Neuron (in vitro differentiated cells): ENCODE measurements at regions not wholly inside any gene's neighbourhood (a gene's known extent, or its start where the extent isn't known, plus 50 kb on each side); places are given as distances from the start of the nearest gene placed in this dataset.
"Not testable (repeated sequence)": the region's sequence is repeated elsewhere in the genome, so short reads cannot be mapped to it uniquely, and the experiment has no call there.

Experiments used
- H2AFZ ChIP-seq: one replicate; pipeline ENCODE4 v1.6.1; 2013; ENCODE audit warnings: low read depth, mild to moderate bottlenecking, inconsistent platforms, low read length, moderate library complexity
- H3K27me3 ChIP-seq: one replicate; pipeline ENCODE4 v1.6.1; 2013; ENCODE audit warnings: low read length; ENCODE audit not compliant: insufficient read depth
- H3K36me3 ChIP-seq: one replicate; pipeline ENCODE4 v1.6.1; 2013; ENCODE audit warnings: low read length; ENCODE audit not compliant: insufficient read depth
- H3K4me1 ChIP-seq: one replicate; pipeline ENCODE4 v1.6.1; 2013; ENCODE audit warnings: low read length; ENCODE audit not compliant: insufficient read depth
- H3K4me3 ChIP-seq: 2 replicates; pipeline ENCODE4 v1.5.1; 2013; ENCODE audit warnings: mild to moderate bottlenecking, low read length, moderate library complexity
- H3K9me3 ChIP-seq: one replicate; pipeline ENCODE4 v1.6.1; 2013; ENCODE audit warnings: low read length

DNA sequence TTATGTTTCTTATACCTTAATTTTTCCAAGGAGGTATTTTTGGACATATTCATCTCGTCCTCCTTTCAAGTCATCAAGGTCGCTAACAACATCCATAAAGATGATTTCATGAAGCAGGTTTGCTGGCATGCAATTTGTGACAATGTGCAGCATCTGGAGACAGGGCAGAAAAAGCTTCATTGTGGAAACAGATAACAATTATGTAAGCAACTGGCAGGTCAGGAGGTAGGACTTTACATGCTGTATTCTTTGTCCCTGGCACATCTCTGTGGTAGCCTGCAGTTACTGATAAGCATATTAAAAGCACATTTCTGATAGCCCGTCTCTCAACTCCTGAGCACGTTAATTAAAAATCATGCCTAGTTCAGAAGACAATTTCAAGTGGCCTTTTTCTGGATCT is 156.8 kb downstream of the LEPR start:
- no peak overlapping the region for H3K4me3 ChIP-seq
- H3K27me3 ChIP-seq: no peaks in the 10 kb centered on the region
- no peaks in the 10 kb centered on the region for H3K4me1 ChIP-seq
- H3K36me3 ChIP-seq: no peaks in the 10 kb centered on the region
- H3K9me3 ChIP-seq: no peaks in the 10 kb centered on the region
- H2AFZ ChIP-seq: no peak overlapping the region

GRCh38 chr1:65577982-65578381 is 157.5 kb downstream of the LEPR start:
- H3K9me3 ChIP-seq, H3K27me3 ChIP-seq, H2AFZ ChIP-seq, H3K4me3 ChIP-seq, H3K36me3 ChIP-seq, H3K4me1 ChIP-seq: not testable (repeated sequence)

DNA sequence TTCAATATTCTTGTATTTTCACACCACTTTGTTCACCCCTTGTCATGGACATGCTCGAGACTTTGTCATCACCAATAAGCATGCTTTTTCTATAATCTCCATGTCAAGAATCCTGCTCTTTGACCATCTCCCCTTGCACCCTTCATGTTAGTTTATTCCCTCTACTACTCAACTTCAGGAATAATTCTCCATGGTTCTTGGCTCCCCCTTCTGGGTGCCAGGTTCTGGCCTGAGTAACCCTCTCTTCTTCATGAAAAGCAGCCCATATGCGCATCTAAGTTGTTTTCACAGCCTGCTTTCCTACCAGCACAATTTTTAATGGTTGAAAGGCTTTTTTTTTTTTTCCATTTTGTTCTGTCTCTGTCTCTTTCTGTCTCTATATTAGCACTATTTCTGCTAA is 160.7 kb downstream of the LEPR start:
- H3K4me1 ChIP-seq: no peaks in the 10 kb centered on the region
- no peaks in the 10 kb centered on the region for H3K36me3 ChIP-seq
- H3K4me3 ChIP-seq: no peak overlapping the region
- H3K27me3 ChIP-seq: no peaks in the 10 kb centered on the region
- H3K9me3 ChIP-seq: no peaks in the 10 kb centered on the region
- H2AFZ ChIP-seq: no peak overlapping the region

DNA sequence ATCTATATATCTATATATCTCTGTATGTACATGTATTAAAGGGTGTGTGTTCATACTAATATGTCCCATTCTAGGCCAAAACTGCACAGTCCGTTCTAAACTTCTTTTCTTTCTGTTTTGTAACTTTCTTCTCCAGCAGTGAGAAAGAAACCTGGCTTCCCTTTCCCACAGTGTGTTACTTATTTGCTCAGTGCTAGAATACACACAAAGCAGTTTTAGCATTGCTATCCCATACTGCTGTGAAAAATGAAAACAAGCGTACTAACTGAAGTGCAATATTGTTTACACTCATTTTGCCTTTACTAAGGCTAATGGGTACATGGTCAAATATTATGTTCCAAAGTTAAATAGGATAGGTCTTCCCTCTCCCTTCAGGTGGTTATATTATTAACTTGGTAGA is 163.9 kb downstream of the LEPR start:
- H3K27me3 ChIP-seq: no peaks in the 10 kb centered on the region
- no peaks in the 10 kb centered on the region for H3K9me3 ChIP-seq
- H3K4me1 ChIP-seq: no peaks in the 10 kb centered on the region
- H3K4me3 ChIP-seq: no peak overlapping the region
- H3K36me3 ChIP-seq: no peaks in the 10 kb centered on the region
- H2AFZ ChIP-seq: no peak overlapping the region

- Histone ChIP-seq H3K36me3 (no peaks in the 10 kb centered on the region), H2AFZ (no peak overlapping the region), H3K27me3 (no peaks in the 10 kb centered on the region), H3K9me3 (no peaks in the 10 kb centered on the region), H3K4me1 (no peaks in the 10 kb centered on the region), H3K4me3 (no peak overlapping the region)
These were observed 169.8 kb downstream of the LEPR start for GRCh38 chr1:65590279-65590678.

DNA sequence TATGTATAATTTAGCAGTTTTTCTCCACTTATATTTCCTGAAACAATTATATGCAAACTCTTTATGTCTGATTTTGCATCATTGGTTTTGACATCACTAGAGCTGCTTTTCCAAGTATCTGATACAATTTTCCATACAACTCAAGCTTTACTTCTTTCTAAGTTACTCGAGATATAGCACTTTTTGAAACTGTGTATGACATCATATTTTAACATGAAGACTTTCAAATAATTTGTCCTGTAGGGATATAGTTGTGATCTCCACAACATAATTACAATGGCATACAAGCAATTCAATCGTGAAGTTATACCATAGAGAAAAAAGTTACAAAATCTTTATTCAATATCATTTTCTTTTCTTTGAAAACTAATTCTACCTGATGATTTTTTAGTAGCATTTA is 173.0 kb downstream of the LEPR start:
- H3K27me3 ChIP-seq: no peaks in the 10 kb centered on the region
- no peaks in the 10 kb centered on the region for H3K9me3 ChIP-seq
- no peak overlapping the region for H3K4me3 ChIP-seq
- no peak overlapping the region for H2AFZ ChIP-seq
- H3K36me3 ChIP-seq: no peaks in the 10 kb centered on the region
- H3K4me1 ChIP-seq: no peaks in the 10 kb centered on the region

DNA sequence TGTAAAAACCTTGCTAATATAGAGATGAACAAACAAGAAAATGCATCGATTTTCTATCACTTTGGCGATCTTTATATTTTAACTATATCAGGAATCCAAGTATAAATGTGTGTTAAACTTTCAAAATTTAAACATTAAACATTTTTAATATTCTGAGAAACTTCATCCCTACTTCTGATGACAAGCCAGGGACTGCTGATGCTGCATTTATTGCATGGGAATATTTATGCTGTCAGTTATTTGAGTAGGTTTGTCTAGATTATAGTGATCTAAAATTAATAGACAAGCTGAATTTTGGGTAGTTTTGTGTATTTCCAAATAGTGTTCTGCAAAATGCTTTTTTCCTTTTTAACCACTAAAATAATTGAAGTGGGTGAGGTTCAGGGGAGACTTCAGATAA is 175.3 kb downstream of the LEPR start:
- no peaks in the 10 kb centered on the region for H3K4me1 ChIP-seq
- no peak overlapping the region for H3K4me3 ChIP-seq
- H3K9me3 ChIP-seq: no peaks in the 10 kb centered on the region
- no peaks in the 10 kb centered on the region for H3K36me3 ChIP-seq
- no peak overlapping the region for H2AFZ ChIP-seq
- H3K27me3 ChIP-seq: no peaks in the 10 kb centered on the region

- H2AFZ ChIP-seq: no peak overlapping the region
- H3K4me1 ChIP-seq: no peaks in the 10 kb centered on the region
- no peaks in the 10 kb centered on the region for H3K27me3 ChIP-seq
- no peaks in the 10 kb centered on the region for H3K9me3 ChIP-seq
- no peaks in the 10 kb centered on the region for H3K36me3 ChIP-seq
- no peak overlapping the region for H3K4me3 ChIP-seq
These were observed 176.3 kb downstream of the LEPR start for GRCh38 chr1:65596768-65597167.

DNA sequence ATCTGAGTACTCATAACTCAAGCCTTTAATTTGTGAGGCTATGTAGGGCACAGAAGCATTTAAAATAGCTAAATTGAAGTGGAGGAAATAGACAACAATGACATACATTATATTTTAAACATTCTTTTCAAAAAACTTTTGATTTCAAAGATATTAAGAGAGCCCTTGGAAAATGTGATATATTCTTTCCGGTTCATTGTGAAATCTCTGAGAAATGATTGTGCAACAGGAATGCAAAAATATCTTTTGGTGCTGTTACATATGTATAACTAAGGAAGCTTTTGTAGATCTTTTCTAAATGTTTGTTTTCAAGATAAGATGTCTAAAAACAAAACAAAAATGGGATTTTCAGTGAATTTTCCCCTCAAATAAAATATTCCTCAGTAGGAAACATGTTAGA is 185.2 kb downstream of the LEPR start:
- H3K9me3 ChIP-seq: no peaks in the 10 kb centered on the region
- no peak overlapping the region for H2AFZ ChIP-seq
- H3K27me3 ChIP-seq: no peaks in the 10 kb centered on the region
- no peaks in the 10 kb centered on the region for H3K4me1 ChIP-seq
- no peaks in the 10 kb centered on the region for H3K36me3 ChIP-seq
- H3K4me3 ChIP-seq: no peak overlapping the region

- Histone ChIP-seq H3K4me3 (no peak overlapping the region), H2AFZ (no peak overlapping the region), H3K36me3 (no peaks in the 10 kb centered on the region), H3K4me1 (no peaks in the 10 kb centered on the region), H3K9me3 (no peaks in the 10 kb centered on the region), H3K27me3 (no peaks in the 10 kb centered on the region)
These were observed 186.0 kb downstream of the LEPR start for GRCh38 chr1:65606426-65606825.

GRCh38 chr1:65613884-65614283 is 178.8 kb upstream of the PDE4B start:
- Histone ChIP-seq H3K27me3 (no peaks in the 10 kb centered on the region), H3K4me1 (no peaks in the 10 kb centered on the region), H3K4me3 (no peak overlapping the region), H2AFZ (no peak overlapping the region), H3K9me3 (no peaks in the 10 kb centered on the region), H3K36me3 (no peaks in the 10 kb centered on the region)

DNA sequence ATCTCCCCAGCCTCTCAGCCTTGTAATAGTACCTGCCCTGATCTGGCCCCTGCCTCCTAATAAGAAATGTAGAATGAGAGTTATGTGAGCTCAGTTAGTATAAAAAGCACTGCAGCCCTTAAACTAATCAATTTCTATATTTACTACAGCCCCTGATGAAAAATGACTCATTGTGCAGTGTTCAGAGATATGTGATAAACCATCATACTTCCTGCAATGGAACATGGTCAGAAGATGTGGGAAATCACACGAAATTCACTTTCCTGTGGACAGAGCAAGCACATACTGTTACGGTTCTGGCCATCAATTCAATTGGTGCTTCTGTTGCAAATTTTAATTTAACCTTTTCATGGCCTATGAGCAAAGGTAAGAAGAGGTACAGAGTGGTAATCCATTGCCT is 176.8 kb upstream of the PDE4B start:
- Histone ChIP-seq H3K4me3 (no peak overlapping the region), H3K4me1 (no peaks in the 10 kb centered on the region), H2AFZ (no peak overlapping the region)

GRCh38 chr1:65621721-65622120 is 171.0 kb upstream of the PDE4B start:
- H3K36me3 ChIP-seq, H3K9me3 ChIP-seq, H2AFZ ChIP-seq, H3K4me1 ChIP-seq, H3K4me3 ChIP-seq, H3K27me3 ChIP-seq: not testable (repeated sequence)

More for the DNA sequence above, 176.8 kb upstream of the PDE4B start:
- no peaks in the 10 kb centered on the region for H3K27me3 ChIP-seq
- no peaks in the 10 kb centered on the region for H3K9me3 ChIP-seq
- no peaks in the 10 kb centered on the region for H3K36me3 ChIP-seq

- H2AFZ ChIP-seq: no peak overlapping the region
- no peaks in the 10 kb centered on the region for H3K36me3 ChIP-seq
- H3K4me3 ChIP-seq: no peak overlapping the region
- no peaks in the 10 kb centered on the region for H3K4me1 ChIP-seq
- no peaks in the 10 kb centered on the region for H3K27me3 ChIP-seq
- no peaks in the 10 kb centered on the region for H3K9me3 ChIP-seq
These were observed 168.8 kb upstream of the PDE4B start for GRCh38 chr1:65623895-65624294.
